CD4-positive, alpha-beta T cell treated with Interleukin-1 beta for 1 hour (primary cell): ENCODE measurements at regions not wholly inside any gene's neighbourhood (a gene's known extent, or its start where the extent isn't known, plus 50 kb on each side); places are given as distances from the start of the nearest gene placed in this dataset.
"Not testable (repeated sequence)": the region's sequence is repeated elsewhere in the genome, so short reads cannot be mapped to it uniquely, and the experiment has no call there.

Experiments
- DNase-seq, 2 donors: peaks; one replicate each; pipeline ENCODE4 v3.0.0-alpha.2; 2020 to 2022

GRCh38 chr6:170232186-170233002 is 58.5 kb downstream of the DLL1 start:
- DNase-seq = no peak

GRCh38 chr6:170231293-170232185 is 59.3 kb downstream of the DLL1 start:
- no peak for DNase-seq

- DNase-seq = no peak
Measured at GRCh38 chr6:170230520-170231292, 60.2 kb downstream of the DLL1 start.

- DNase-seq = no peak
Measured at GRCh38 chr6:170229851-170230519, 60.9 kb downstream of the DLL1 start.

GRCh38 chr6:170229396-170229795 is 61.5 kb downstream of the DLL1 start:
- no peak for DNase-seq

- no peak for DNase-seq
Measured at GRCh38 chr6:170228946-170229310, 62.0 kb downstream of the DLL1 start.

- DNase-seq = no peak
Measured at GRCh38 chr6:170227996-170228945, 62.6 kb downstream of the DLL1 start.

- DNase-seq = no peak
Measured at GRCh38 chr6:170227521-170227983, 63.3 kb downstream of the DLL1 start.

GRCh38 chr6:170226647-170227046 is 64.2 kb downstream of the DLL1 start:
- DNase-seq = no peak

GRCh38 chr6:170225852-170226417 is 64.9 kb downstream of the DLL1 start:
- no peak for DNase-seq

- DNase-seq = no peak
Measured at GRCh38 chr6:170224694-170225660, 65.9 kb downstream of the DLL1 start.

- no peak for DNase-seq
Measured at GRCh38 chr6:170223718-170224693, 66.9 kb downstream of the DLL1 start.

- DNase-seq = no peak
Measured at GRCh38 chr6:170222498-170223471, 68.1 kb downstream of the DLL1 start.

GRCh38 chr6:170221753-170222400 is 69.0 kb downstream of the DLL1 start:
- DNase-seq = no peak

- no peak for DNase-seq
Measured at GRCh38 chr6:170221052-170221752, 69.7 kb downstream of the DLL1 start.

GRCh38 chr6:170213637-170214018 is 77.2 kb downstream of the DLL1 start:
- not testable (repeated sequence) for DNase-seq
